Panc1 (cell line): ENCODE measurements at regions not wholly inside any gene's neighbourhood (a gene's known extent, or its start where the extent isn't known, plus 50 kb on each side); places are given as distances from the start of the nearest gene placed in this dataset.

Experiments
- ATAC-seq: fragments of 200-7000 bp; cut with Tn5 transposase; 2 replicates; pipeline ENCODE4 v1.9.1; 2020; ENCODE audit warnings: mild to moderate bottlenecking, moderate library complexity
- BruUV-seq: library from RNA; stranded (reverse); fragments of 400-500 nt; replicated peaks from 2 replicates; lab custom pipeline; 2021; lab: Mats Ljungman, UMichigan
- CTCF ChIA-PET: fragments of 300-600 bp; sonication (Branson Sonifier 250); formaldehyde crosslinking; loops from one replicate; lab custom pipeline; 2022; ENCODE audit warnings: antibody characterized with exemption; lab: Charles Lee
- POLR2A ChIA-PET: fragments of 300-600 bp; sonication (Branson Sonifier 250); formaldehyde crosslinking; loops from one replicate; lab custom pipeline; 2022; ENCODE audit warnings: antibody characterized with exemption; lab: Charles Lee
- DNase-seq: peaks from one replicate; pipeline ENCODE4 v3.0.0-alpha.2; 2010; ENCODE audit warnings: low read depth, low spot score
- H3K27ac ChIP-seq: 2 replicates; pipeline ENCODE4 v1.5.1; 2011; ENCODE audit warnings: mild to moderate bottlenecking, low read length, inconsistent platforms
- H3K27me3 ChIP-seq: fragments of 200-500 bp; sonication (Bioruptor generic); 2 replicates; pipeline ENCODE4 v1.6.0; 2014; ENCODE audit warnings: low read length, inconsistent platforms; ENCODE audit not compliant: control insufficient read depth, insufficient read depth
- H3K36me3 ChIP-seq: fragments of 200-500 bp; sonication (Bioruptor generic); 2 replicates; pipeline ENCODE4 v1.5.1; 2014; ENCODE audit warnings: inconsistent platforms, mild to moderate bottlenecking, low read length, moderate library complexity; ENCODE audit not compliant: control insufficient read depth, insufficient read depth
- H3K4me1 ChIP-seq: 2 replicates; pipeline ENCODE4 v1.5.1; 2011; ENCODE audit warnings: inconsistent platforms, mild to moderate bottlenecking, low read length, moderate library complexity; ENCODE audit not compliant: control insufficient read depth, insufficient read depth
- H3K4me3 ChIP-seq, 2 experiments: 2 replicates each; pipeline ENCODE4 v1.5.1; 2011 to 2012; ENCODE audit warnings: low read depth in 2 of 2, low read length in 2 of 2, mild to moderate bottlenecking in 2 of 2, inconsistent platforms in 1 of 2, moderate library complexity in 1 of 2
- H3K9me3 ChIP-seq: fragments of 200-500 bp; sonication (Bioruptor generic); 2 replicates; pipeline ENCODE4 v1.5.1; 2014; ENCODE audit warnings: low read depth, mild to moderate bottlenecking, inconsistent platforms, low read length, moderate library complexity; ENCODE audit not compliant: control insufficient read depth, insufficient read depth
- POLR2AphosphoS5 ChIP-seq: IDR thresholded peaks from 2 replicates; pipeline ENCODE4 v1.6.1; 2012; ENCODE audit warnings: mild to moderate bottlenecking, low read depth, low read length, moderate library complexity
- SIN3A ChIP-seq: IDR thresholded peaks from 2 replicates; pipeline ENCODE4 v1.6.1; 2012; ENCODE audit warnings: low read depth, mild to moderate bottlenecking, low read length, moderate library complexity, borderline replicate concordance; ENCODE audit not compliant: insufficient read depth
- TCF7L2 ChIP-seq: IDR thresholded peaks from 2 replicates; pipeline ENCODE4 v1.6.1; 2011; ENCODE audit warnings: mild to moderate bottlenecking, low read depth, low read length, inconsistent platforms
- in situ Hi-C: cut with HindIII; loops from 2 replicates; pipeline ENCODE4 v1.10.0; 2016; ENCODE audit warnings: low sequenced_read_pairs, low pct_unique_long_range_greater_than_20kb
- intact Hi-C: fragments of 100-400 bp; cut with micrococcal nuclease; formaldehyde crosslinking; loops from one replicate; pipeline ENCODE4 v1.10.0; 2022; ENCODE audit not compliant: unreplicated experiment
- TF ChIP-seq, protein P1 (sequence below): fragments of 450-650 bp; IDR thresholded peaks from 2 replicates; pipeline ENCODE4 v1.5.1; 2017; ENCODE audit warnings: mild to moderate bottlenecking
- TF ChIP-seq, protein P2 (sequence below), 2 experiments: IDR thresholded peaks; 2 replicates each; pipeline ENCODE4 v1.6.1; 2011 to 2012; ENCODE audit warnings: low read depth in 2 of 2, control low read depth in 1 of 2, low read length in 1 of 2, mild to moderate bottlenecking in 1 of 2, moderate library complexity in 1 of 2; ENCODE audit not compliant: insufficient read depth in 1 of 2

DNA sequence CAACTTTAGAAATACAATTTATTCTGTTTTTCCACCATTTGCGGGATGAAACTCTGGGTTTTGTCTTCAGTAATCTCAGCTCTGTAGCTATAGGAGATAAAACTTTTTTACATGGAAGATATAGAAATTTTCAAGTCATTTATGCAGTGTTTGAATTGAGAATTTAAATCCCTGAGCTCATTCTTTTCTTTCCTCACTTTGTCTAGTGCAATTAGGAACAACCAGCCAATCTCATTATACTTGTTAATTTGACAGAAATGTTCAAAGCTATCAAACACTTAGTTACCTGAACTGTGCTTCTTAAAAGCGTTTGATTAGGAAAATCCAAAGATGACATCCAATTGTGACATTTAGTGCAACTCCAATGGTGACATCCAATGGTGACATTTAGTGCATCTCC lies 1014.3 kb downstream of the SLITRK5 start:
- in situ Hi-C loops: no loop called here

DNA sequence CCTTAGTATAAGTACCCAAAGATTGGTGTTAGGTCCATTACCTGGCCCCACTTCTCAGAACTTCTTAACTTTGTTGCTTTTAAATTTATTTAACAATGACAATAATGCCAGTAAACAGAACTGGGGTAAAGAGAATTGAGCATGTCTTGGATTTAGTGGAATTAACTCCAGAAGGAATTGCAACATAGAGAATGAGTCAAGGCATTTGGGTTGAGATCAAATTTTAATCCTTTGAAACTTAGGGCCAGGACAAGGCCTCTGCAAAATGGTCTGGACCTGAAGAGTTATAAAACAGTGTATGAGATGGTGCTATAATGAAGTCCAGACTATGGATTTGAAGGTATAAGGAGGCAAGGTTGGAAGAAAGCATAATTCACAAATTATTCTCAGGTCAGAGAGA lies 1030.4 kb downstream of the SLITRK5 start:
- no TSS peak for BruUV-seq
- intact Hi-C loops: no loop called here
- TF ChIP-seq TCF7L2 (no peak), POLR2AphosphoS5 (no peak), SIN3A (no peak)
- TF ChIP-seq, protein P1, sequence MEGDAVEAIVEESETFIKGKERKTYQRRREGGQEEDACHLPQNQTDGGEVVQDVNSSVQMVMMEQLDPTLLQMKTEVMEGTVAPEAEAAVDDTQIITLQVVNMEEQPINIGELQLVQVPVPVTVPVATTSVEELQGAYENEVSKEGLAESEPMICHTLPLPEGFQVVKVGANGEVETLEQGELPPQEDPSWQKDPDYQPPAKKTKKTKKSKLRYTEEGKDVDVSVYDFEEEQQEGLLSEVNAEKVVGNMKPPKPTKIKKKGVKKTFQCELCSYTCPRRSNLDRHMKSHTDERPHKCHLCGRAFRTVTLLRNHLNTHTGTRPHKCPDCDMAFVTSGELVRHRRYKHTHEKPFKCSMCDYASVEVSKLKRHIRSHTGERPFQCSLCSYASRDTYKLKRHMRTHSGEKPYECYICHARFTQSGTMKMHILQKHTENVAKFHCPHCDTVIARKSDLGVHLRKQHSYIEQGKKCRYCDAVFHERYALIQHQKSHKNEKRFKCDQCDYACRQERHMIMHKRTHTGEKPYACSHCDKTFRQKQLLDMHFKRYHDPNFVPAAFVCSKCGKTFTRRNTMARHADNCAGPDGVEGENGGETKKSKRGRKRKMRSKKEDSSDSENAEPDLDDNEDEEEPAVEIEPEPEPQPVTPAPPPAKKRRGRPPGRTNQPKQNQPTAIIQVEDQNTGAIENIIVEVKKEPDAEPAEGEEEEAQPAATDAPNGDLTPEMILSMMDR: no peak
- TF ChIP-seq, protein P2, sequence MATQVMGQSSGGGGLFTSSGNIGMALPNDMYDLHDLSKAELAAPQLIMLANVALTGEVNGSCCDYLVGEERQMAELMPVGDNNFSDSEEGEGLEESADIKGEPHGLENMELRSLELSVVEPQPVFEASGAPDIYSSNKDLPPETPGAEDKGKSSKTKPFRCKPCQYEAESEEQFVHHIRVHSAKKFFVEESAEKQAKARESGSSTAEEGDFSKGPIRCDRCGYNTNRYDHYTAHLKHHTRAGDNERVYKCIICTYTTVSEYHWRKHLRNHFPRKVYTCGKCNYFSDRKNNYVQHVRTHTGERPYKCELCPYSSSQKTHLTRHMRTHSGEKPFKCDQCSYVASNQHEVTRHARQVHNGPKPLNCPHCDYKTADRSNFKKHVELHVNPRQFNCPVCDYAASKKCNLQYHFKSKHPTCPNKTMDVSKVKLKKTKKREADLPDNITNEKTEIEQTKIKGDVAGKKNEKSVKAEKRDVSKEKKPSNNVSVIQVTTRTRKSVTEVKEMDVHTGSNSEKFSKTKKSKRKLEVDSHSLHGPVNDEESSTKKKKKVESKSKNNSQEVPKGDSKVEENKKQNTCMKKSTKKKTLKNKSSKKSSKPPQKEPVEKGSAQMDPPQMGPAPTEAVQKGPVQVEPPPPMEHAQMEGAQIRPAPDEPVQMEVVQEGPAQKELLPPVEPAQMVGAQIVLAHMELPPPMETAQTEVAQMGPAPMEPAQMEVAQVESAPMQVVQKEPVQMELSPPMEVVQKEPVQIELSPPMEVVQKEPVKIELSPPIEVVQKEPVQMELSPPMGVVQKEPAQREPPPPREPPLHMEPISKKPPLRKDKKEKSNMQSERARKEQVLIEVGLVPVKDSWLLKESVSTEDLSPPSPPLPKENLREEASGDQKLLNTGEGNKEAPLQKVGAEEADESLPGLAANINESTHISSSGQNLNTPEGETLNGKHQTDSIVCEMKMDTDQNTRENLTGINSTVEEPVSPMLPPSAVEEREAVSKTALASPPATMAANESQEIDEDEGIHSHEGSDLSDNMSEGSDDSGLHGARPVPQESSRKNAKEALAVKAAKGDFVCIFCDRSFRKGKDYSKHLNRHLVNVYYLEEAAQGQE (IDR thresholded peaks at IDR 0.05; ENCODE audit: insufficient read depth in 1 of 2, low read depth in 2 of 2, low read length in 1 of 2): no peak

More for the DNA sequence above, 1014.3 kb downstream of the SLITRK5 start:
- no peak overlapping the region for H3K27ac ChIP-seq
- DNase-seq (no peak), ATAC-seq (no peak)
- TF ChIP-seq, protein P2 (IDR thresholded peaks at IDR 0.05; ENCODE audit: insufficient read depth in 1 of 2, low read depth in 2 of 2, low read length in 1 of 2): no peak
- TF ChIP-seq POLR2AphosphoS5: no peak
- TF ChIP-seq TCF7L2: no peak
- TF ChIP-seq, protein P1: no peak
- no peak for TF ChIP-seq SIN3A
- ChIA-PET POLR2A (no interaction called here), CTCF (no interaction called here)
- BruUV-seq: no TSS peak
- no peaks in the 10 kb centered on the region for H3K9me3 ChIP-seq
- no peak overlapping the region for H3K4me3 ChIP-seq
- no peaks in the 10 kb centered on the region for H3K27me3 ChIP-seq
- intact Hi-C loops: no loop called here
- H3K36me3 ChIP-seq: no peaks in the 10 kb centered on the region
- H3K4me1 ChIP-seq: no peaks in the 10 kb centered on the region

More for the DNA sequence above, 1030.4 kb downstream of the SLITRK5 start:
- Histone ChIP-seq H3K9me3 (no peaks in the 10 kb centered on the region), H3K4me3 (no peak overlapping the region), H3K27me3 (no peaks in the 10 kb centered on the region), H3K36me3 (no peaks in the 10 kb centered on the region), H3K4me1 (no peaks in the 10 kb centered on the region), H3K27ac (no peak overlapping the region)
- CTCF ChIA-PET: no interaction called here
- ATAC-seq (no peak), DNase-seq (no peak)
- in situ Hi-C loops: no loop called here
- POLR2A ChIA-PET: no interaction called here
